HG03097 (cell line): ENCODE measurements at regions not wholly inside any gene's neighbourhood (a gene's known extent, or its start where the extent isn't known, plus 50 kb on each side); places are given as distances from the start of the nearest gene placed in this dataset.
"Not testable (repeated sequence)": the region's sequence is repeated elsewhere in the genome, so short reads cannot be mapped to it uniquely, and the experiment has no call there.

Experiments
- ATAC-seq: cut with Tn5 transposase; IDR thresholded peaks from one replicate; pipeline ENCODE4 v1.9.1; 2021; ENCODE audit not compliant: unreplicated experiment, low FRiP score

DNA sequence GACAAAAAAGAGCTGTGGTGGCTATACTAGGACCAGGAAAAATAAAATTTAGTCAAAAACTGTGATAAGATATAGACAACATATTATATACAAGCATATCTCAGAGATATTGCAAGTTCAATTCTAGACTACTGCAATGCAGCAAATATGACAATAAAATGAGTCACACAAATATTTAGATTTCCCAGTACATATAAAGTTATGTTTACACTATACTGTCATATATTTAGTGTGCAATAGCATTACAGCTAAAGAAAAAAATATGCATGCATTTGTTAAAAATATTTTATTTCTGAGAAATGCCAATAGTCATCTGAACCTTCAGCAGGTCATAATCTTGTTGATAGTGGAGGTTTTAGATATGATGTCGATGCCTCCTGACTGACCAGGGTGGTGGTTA lies 72.1 kb downstream of the AKR1C4 start:
- ATAC-seq, result no peak

DNA sequence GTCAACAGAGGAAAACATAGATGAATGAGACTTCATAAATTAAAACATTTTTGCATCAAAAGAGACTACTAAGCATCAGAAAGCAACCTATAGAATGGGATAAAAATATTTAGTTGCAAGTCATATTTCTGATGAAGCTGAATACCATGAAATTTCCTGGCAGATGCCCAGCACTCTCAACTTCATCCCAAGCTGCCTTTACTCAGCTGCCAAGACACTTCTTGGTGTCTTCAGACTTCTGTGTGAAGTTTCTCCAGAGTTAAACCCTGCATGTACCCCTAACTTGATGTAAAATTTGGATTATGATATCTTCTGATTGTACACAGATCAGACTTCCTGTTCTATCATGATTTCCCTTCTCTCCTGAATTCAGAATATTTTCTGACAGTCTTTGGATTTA lies 73.2 kb downstream of the AKR1C4 start:
- no peak for ATAC-seq

DNA sequence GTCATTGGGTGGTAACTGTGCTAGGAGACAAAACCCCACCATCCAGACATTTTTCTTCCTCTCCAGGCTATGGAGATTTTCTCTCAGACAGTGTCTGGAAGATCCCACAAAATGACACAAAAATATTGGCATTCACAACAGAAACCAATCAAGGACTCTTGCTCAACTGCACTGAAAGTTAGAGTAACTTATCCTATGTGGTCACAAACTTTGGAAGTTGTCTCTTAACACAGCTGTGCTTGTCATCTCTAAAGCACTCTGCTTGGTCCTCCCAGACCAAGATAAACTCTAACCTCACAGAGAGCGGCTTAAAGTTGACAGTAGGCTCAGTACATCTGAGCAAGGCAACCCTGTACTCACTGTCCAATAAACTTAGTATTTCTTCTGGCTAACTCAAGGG lies 74.9 kb downstream of the AKR1C4 start:
- ATAC-seq, result no peak

DNA sequence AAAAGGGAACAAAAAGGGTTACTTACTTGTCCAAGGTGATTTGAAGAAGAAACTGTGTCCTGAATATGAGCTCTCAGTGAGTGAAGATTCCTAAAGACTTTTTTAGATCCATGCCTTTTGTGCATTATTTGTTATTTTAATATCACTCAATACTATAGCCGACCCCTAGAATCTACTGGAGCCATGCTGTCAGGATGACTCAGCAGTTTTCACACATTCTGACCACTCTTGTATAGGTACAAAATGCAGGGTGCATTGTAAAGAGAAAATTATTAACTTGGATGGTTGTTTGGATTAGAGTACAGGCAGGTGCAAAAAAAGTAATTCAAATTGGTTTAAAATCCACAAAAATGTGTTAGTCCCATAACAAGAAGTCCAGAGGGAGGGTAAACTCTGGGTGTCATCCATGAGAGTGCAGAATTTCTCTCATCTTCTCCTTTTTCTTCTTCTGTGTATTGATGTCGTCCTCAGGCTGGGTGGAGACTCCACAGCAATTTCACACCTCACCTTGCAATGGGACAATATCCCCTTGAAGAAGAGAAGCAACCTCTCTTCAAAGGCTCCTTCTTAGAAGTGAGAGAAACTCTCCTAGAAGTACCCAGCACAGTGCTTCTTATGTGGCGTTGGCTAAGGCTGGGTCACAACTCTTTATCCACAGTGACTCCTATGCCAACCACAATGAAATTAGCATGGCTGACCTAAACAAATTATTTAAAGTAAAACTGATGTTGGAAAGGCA lies 75.6 kb downstream of the AKR1C4 start:
- no peak for ATAC-seq

DNA sequence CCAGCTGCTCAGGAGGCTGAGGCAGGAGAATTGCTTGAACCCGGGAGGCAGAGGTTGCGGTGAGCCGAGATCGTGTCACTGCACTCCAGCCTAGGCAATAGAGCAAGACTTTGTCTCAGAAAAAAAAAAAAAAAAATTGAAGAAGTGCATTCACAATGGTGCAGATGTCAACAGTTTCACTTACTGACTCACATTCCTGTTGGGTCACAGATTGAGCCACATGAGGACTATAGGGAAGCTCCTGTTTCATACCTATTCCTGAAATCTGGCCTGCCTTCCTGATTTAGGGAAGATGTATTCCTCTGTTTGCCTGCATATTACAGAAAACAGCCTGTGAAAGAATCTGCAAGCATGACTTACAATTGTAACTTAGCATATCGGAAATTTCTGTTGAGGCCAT lies 78.2 kb downstream of the AKR1C4 start:
- ATAC-seq, result no peak

DNA sequence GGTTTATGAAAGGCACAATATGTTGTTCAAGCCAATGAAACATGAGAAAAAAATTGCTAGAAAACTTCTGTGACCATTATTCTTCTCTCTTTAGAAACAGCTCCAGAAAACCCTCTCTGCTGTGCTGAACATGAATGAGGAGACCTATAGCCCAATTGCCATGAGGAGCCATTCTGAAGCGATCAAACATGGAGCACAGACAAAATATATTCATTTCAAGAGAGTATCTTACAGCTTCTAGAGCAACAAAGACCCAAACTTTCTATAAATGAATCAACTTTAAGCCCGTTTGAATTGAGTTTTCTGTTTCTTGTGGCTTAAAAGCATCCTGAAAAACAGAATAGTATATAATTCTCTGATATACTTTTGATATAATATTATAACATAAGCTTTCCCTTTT lies 83.4 kb upstream of the UCN3 start:
- ATAC-seq, result no peak

DNA sequence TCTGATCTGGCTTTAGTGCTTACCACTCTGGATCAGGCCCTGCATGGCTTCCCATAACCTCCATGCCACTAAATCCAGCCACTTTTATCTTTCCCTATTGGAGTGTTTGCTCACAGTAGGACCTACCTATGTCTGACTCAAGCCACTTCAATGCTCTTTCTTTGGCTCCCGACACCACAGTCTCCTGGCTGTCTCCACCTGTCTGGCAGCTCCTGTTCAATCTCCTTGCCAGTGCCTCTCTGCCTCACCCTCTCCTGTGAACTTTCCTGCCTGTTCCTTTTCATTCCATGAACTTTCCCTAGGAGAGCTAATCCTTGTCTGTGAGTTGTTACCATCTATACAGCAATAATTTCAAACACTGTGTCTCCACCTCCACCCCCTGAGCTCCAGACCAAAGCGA lies 82.6 kb upstream of the UCN3 start:
- ATAC-seq, result no peak

DNA sequence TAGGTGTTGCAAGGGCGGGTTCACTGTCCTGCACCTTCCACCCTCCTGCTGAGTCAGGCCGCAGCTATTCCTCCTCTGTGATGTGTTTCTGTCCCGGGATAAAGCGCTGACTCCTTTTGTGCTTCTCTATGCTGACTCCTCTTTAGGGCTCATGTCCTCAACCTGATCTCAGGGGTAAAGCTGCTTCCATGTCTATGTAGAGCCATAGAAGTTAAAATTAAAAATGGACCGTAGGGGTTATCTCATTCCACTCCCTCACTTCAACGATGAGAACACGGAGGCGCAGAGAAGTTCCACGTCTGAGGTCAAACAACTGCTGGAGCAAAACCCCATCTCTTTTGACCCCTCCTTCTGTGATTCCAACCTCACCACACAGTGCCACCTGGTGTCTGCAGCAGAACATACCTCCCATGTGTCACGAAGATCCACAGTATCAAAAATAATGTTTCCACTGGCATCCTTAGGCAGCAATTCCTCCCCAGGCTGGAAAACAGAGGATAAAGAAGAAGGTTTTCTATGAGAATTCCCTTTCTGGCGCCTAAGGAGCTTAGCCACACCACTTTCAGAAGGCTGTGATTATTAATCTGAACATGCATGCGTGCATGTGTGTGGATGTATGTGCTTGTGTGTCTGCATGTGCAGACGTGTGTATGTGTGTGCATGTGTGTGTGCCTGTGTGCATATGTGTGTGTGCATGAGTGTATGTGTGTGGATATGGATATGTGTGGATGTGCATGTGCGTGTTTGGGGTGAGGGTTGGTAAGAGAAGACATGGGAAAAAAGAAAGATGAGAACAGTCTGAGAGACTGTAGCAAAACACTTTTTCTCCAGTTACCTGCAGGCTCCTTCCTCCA lies 81.2 kb upstream of the UCN3 start:
- peak; percentile 81 for ATAC-seq

DNA sequence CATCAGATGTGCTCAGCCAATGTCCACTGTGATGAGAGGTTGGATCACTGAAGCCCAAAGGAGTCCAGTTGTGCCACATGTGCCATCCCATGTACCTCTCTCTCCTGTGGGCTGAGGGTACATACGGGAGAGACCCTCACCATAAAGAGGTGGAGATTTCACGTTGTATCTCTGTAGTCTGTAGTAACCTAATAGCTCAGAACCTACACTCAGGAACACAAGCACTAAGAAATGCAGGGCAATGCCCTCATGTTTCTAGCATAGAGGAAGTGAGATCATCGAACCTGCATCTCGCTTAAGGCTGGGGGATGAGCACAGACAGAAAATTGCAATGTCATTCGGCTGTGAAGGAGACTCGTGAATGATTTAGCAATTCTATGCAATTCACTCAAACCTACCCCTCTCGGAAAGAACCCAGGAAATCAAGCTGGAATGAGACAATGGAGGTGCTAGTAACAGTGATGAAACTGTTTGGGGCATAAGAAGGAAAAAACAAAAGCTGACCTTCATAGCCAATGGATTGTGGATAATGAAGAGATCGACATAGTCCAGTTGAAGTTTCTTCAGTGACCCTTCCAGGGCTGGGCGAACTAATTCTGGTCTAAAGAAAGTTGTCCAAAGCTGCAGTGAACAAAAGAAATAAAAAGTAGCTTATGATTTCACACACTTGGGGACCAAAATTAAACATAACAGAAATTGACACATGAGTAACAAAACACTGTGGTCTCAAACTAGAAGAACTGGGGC lies 80.3 kb upstream of the UCN3 start:
- peak; percentile 82 for ATAC-seq

DNA sequence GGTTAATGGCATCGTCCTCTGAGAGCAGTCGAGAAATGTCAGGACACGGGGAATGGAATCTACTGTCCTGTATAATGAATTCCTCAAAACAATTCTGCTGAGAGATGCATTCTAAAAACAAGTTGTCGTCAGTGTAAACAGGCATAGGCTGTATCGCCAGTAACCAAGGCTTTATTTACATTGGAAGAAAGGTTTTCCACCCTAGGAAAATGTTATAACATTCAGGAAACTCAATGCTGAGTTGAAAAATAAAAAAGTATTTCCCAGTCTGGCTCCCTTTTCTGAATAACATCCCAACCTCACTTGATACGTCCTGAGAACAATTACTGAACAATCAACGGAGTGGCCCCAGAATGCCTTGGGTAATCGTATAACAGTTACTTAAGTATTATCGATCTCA lies 79.6 kb upstream of the UCN3 start:
- no peak for ATAC-seq

DNA sequence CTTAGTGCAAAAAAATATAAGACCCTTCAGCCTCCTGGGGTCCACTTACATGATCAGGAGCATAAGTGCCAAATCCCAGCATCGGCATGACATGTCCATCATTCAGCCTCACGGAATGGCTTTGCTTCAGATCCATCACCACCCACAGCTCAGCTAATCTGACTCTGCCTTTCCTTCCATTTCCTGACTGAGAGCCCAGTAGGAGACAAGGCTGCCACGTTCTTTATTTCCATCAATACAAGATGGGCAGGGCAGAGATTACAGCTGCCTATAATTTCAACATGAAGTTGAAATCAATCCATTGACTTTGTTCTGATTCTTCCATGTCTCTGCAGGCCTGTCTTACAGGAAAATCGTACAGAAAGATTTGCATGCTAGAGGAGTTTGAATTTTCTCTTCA lies 76.4 kb upstream of the UCN3 start:
- ATAC-seq, result no peak

DNA sequence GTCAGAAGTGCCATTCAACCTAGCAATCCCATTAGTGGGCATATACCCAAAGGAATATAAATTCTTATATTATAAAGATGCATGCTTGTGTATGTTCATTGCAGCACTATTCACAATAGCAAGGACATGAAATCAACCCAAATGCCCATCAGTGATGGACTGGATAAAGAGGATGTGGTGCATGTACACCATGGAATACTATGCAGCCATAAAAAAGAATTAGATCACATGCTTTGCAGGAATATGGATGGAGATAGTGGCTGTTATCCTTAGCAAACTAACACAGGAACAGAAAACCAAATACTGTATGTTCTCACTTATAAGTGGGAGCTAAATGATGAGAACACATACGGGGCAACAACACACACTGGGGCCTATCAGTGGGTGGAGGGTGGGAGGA lies 75.5 kb upstream of the UCN3 start:
- not testable (repeated sequence) for ATAC-seq

DNA sequence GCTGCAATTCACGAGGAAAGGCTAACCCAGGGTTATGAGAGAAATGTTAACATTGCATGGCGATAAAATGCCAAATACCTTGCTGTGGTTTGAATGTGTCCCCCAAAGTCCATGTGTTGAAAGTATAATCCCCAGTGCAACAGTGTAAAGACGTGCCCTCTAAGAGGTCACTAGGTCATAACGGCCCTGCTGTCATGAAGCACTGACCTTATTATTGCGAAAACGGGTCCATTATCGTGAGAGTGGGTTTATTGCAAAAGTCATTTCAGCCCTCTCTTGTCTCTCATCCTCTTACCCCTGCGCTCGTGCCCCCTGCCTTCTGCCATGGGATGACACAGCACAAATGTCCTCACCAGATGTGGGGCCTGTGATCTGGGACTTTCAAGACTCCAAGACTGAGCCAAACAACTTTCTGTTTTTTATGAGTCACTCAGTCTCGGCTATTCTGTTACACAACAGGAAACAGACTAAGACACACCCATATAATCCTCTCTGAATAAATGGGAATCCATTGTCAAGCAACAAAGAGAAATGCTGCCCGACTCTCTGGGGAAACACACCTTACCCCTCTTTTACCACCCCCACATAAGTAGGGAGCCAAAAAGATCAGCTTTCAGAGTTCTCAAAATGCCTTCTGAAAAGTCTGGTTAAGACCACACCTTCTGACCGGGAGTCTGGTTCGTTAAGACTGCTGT lies 73.1 kb upstream of the UCN3 start:
- ATAC-seq, result no peak

DNA sequence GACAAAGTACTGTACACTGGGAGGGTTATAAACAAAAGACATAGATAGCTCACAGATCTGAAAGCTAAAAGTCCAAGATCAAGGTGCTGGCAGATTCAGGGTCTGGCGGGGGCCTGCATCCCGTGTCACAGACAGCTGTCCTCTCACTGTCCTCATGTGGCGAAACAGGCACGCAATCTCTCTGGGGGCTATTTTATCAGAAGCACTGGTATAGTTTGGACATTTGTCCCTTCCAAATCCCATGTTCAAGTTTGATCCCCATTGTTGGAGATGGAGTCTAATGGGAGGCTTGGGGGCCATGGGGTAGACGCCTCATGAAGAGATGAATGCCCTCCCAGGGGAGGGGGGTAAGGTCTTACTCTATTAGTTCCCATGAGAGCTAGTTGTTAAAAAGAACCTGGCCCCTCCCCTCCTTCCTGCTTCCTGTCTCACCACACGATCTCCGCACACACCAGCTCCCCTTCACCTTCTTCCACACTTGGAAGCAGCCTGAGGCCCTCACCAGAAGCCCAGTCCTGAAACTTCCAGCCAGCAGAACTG lies 72.5 kb upstream of the UCN3 start:
- ATAC-seq, result no peak

DNA sequence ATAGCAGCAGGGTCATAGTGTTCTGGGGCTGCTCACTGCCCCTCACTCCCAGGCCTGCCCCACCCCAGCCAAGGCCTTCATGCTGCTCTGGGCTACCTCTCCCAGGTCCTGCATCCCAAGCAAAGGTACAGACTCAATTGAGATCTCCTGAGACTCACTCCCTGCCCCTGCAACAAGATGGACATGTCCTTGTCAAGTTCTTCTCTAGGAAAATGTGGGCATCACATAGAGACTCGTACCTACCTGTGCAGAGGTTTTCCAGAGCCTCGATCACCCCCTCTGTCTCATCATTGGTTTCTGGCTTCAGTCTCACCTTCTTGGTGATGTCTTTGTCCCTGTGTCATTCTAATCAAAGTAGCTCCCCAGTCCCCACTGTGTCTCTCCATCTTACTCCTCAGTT lies 71.8 kb upstream of the UCN3 start:
- not testable (repeated sequence) for ATAC-seq

DNA sequence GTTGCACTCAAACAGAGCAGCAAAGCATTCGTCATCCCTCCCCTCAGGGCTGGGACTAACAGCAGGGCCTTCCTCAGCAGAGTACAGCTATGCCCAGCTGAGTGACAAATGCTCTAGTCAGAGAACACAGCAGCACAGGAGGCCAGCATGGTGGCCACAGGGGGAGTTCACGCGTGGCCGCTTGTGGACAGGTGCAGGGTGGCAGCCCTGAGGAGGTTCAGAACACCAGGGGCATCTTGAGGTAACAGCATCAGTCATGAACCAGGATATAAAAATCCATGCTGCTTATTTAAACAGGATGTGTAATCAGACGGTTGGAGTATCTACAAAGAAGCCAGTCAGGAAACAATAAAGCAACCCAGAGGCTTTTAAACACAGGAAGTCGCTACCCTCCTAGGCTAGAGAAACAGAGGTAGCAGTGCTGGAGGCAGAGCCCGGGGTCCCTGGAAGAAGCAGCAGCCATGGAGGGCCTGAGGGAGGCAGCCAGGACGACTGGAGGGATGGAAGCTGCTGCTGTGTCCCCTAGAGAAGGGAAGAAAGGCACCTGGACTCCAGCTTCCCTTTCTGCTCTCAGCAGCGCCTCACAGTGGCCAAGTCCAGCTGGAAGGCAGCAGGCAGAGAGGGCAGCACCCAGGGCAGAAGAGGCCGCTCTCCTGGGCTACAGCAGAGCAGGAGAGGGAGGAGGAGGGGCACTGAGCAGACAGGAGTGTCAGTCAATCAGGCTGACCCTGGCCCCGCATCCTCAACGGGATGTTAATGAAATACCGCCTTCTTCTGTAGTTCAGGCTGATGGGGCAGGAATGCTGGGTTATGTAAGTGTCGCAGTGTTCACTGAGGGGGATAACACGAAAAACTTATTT lies 70.8 kb upstream of the UCN3 start:
- no peak for ATAC-seq

DNA sequence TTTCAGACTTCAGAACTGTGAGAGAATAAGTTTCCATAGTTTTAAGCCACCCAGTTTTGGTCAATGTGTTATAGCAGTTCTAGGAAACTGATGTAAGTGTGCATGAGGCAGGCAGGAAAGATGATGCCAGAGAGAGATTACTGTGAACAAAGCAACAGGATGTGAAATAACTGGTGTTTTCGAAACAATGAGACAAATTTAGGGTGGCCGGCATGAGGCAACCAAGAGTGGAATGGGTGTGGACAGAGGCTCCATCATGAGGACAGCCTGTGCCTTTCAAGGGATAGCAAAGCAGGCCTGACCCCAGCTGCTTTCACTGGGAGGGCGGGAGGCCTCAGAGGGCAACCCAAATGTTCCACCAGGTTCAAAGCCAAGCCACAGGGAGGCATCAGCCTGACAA lies 67.3 kb upstream of the UCN3 start:
- no peak for ATAC-seq

DNA sequence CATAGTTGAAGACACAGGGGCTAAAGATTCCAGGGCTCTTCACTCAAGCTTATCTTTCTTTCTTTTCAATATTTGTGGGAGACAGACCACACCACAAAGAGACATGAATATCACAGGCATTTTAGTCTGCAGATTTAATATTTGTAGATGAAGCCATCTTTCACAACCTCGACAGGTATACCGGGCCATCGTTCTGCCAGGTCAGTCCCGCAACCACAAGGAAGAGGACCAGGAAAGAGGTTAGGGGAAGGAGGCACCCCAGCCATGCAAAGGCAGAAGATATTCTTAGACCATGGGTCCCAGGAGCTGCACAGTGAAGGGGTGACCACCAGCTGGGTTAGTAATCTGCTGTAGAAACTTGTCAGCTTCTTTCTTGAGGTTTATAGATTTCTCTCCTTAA lies 66.8 kb upstream of the UCN3 start:
- no peak for ATAC-seq

DNA sequence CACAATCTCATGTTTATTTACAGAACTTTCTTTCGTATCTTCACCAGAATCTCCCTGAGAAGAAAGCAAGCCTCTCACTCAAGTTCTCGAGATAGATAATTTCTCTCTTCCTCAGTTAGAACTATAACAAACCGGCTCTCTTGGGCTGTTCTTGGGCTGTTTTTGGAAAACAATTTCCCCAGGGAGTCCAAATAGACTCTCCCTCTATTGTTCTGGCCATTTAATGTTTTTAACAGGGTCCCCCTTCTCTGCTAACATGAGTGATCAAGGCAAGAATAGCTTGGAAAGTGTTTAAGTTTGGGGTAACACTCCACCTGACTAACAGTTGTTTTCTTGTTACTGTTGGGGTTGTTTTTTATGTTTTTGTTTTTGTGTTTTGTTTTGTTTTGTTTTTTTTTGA lies 64.8 kb upstream of the UCN3 start:
- ATAC-seq, result no peak

DNA sequence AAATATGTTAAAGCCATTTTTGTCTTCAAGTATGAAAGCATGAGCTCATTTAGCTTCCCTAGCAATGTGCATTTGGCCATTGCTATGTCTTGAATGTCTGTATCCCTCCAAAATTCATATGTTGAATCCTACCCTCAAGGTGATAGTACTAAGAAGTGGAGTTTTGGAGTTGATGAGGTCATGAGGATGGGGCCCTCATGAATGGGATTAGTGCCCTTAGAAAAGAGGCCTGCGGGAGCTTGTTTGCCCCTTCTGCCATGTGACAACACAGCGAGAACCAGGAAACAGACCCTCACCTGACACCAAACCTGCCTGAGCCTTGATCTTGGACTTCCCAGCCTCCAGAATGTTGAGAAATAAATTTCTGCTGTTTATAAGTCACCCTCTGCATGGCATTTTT lies 61.3 kb upstream of the UCN3 start:
- no peak for ATAC-seq
